Iris pigment epithelial cell (primary cell): ENCODE measurements at regions not wholly inside any gene's neighbourhood (a gene's known extent, or its start where the extent isn't known, plus 50 kb on each side); places are given as distances from the start of the nearest gene placed in this dataset.
"Not testable (repeated sequence)": the region's sequence is repeated elsewhere in the genome, so short reads cannot be mapped to it uniquely, and the experiment has no call there.

Experiments used
- DNase-seq: peaks from one replicate; pipeline ENCODE4 v3.0.0-alpha.2; 2011; ENCODE audit warnings: low read depth

- no peak for DNase-seq
Observed at GRCh38 chr17:33564146-33564545, 271.1 kb upstream of the ASIC2 start.

- DNase-seq: no peak
Observed at GRCh38 chr17:33567223-33567622, 274.1 kb upstream of the ASIC2 start.

- no peak for DNase-seq
Observed at GRCh38 chr17:33572615-33573014, 279.5 kb upstream of the ASIC2 start.

- DNase-seq: no peak
Observed at GRCh38 chr17:33574942-33575445, 281.9 kb upstream of the ASIC2 start.

- not testable (repeated sequence) for DNase-seq
Observed at GRCh38 chr17:33579740-33580139, 286.6 kb upstream of the ASIC2 start.

GRCh38 chr17:33580215-33580614 lies 287.1 kb upstream of the ASIC2 start:
- no peak for DNase-seq

- no peak for DNase-seq
Observed at GRCh38 chr17:33582661-33583060, 289.6 kb upstream of the ASIC2 start.

- no peak for DNase-seq
Observed at GRCh38 chr17:33583518-33584417, 290.7 kb upstream of the ASIC2 start.

- no peak for DNase-seq
Observed at GRCh38 chr17:33593991-33594390, 300.9 kb upstream of the ASIC2 start.

GRCh38 chr17:33595828-33596227 lies 302.7 kb upstream of the ASIC2 start:
- DNase-seq: no peak

GRCh38 chr17:33596899-33597298 lies 303.8 kb upstream of the ASIC2 start:
- no peak for DNase-seq

- no peak for DNase-seq
Observed at GRCh38 chr17:33598797-33599196, 305.7 kb upstream of the ASIC2 start.

- DNase-seq: no peak
Observed at GRCh38 chr17:33602981-33603380, 309.9 kb upstream of the ASIC2 start.

GRCh38 chr17:33603789-33604188 lies 310.7 kb upstream of the ASIC2 start:
- no peak for DNase-seq

GRCh38 chr17:33611532-33611931 lies 318.4 kb upstream of the ASIC2 start:
- no peak for DNase-seq

- DNase-seq: no peak
Observed at GRCh38 chr17:33615861-33616260, 322.8 kb upstream of the ASIC2 start.

- no peak for DNase-seq
Observed at GRCh38 chr17:33623841-33624240, 330.7 kb upstream of the ASIC2 start.

GRCh38 chr17:33628500-33629346 lies 335.6 kb upstream of the ASIC2 start:
- no peak for DNase-seq

- DNase-seq: no peak
Observed at GRCh38 chr17:33633446-33633845, 340.4 kb upstream of the ASIC2 start.

GRCh38 chr17:33637534-33637933 lies 344.4 kb upstream of the ASIC2 start:
- no peak for DNase-seq

GRCh38 chr17:33639103-33639880 lies 346.2 kb upstream of the ASIC2 start:
- DNase-seq: no peak

GRCh38 chr17:33640629-33641028 lies 347.5 kb upstream of the ASIC2 start:
- DNase-seq: no peak
